Fibroblast of peridontal ligament (primary cell): ENCODE measurements at regions not wholly inside any gene's neighbourhood (a gene's known extent, or its start where the extent isn't known, plus 50 kb on each side); places are given as distances from the start of the nearest gene placed in this dataset.
A peak's percentile ranks its signal among the peaks of the same experiment; 100 is the strongest.
"Not testable (repeated sequence)": the region's sequence is repeated elsewhere in the genome, so short reads cannot be mapped to it uniquely, and the experiment has no call there.

ENCODE experiments used
- DNase-seq: peaks from one replicate; pipeline ENCODE4 v3.0.0-alpha.2; 2010; ENCODE audit errors: extremely low read depth

- DNase-seq: not testable (repeated sequence)
Observed at GRCh38 chr5:17034992-17035391, 98.9 kb upstream of the MYO10 start.

GRCh38 chr5:17037751-17038150 is 101.7 kb upstream of the MYO10 start:
- DNase-seq: no peak

GRCh38 chr5:17039170-17039569 is 103.1 kb upstream of the MYO10 start:
- DNase-seq: no peak

GRCh38 chr5:17042041-17042440 is 106.0 kb upstream of the MYO10 start:
- DNase-seq: no peak

GRCh38 chr5:17046320-17046719 is 110.2 kb upstream of the MYO10 start:
- DNase-seq: no peak

- DNase-seq: no peak
Observed at GRCh38 chr5:17050236-17050635, 114.1 kb upstream of the MYO10 start.

- DNase-seq: no peak
Observed at GRCh38 chr5:17054911-17055310, 118.8 kb upstream of the MYO10 start.

GRCh38 chr5:17056141-17056631 is 120.1 kb upstream of the MYO10 start:
- DNase-seq: peak; percentile 19

GRCh38 chr5:17058438-17058837 is 122.3 kb upstream of the MYO10 start:
- no peak for DNase-seq

- no peak for DNase-seq
Observed at GRCh38 chr5:17061973-17062470, 125.9 kb upstream of the MYO10 start.

GRCh38 chr5:17062741-17063140 is 126.7 kb upstream of the MYO10 start:
- DNase-seq: not testable (repeated sequence)

GRCh38 chr5:17064241-17064640 is 128.2 kb upstream of the MYO10 start:
- DNase-seq: no peak

GRCh38 chr5:17065458-17065857 is 129.4 kb upstream of the MYO10 start:
- DNase-seq: no peak

- DNase-seq: not testable (repeated sequence)
Observed at GRCh38 chr5:17066026-17066425, 129.9 kb upstream of the MYO10 start.

- no peak for DNase-seq
Observed at GRCh38 chr5:17067657-17068392, 131.7 kb upstream of the MYO10 start.

GRCh38 chr5:17069995-17070511 is 134.0 kb upstream of the MYO10 start:
- DNase-seq: no peak

- no peak for DNase-seq
Observed at GRCh38 chr5:17070647-17071046, 134.6 kb upstream of the MYO10 start.

GRCh38 chr5:17075236-17075635 is 139.1 kb upstream of the MYO10 start:
- no peak for DNase-seq

- no peak for DNase-seq
Observed at GRCh38 chr5:17076272-17076671, 140.2 kb upstream of the MYO10 start.

GRCh38 chr5:17077440-17078233 is 139.8 kb upstream of the BASP1 start:
- no peak for DNase-seq

- DNase-seq: no peak
Observed at GRCh38 chr5:17079562-17079961, 137.9 kb upstream of the BASP1 start.

GRCh38 chr5:17080361-17080760 is 137.1 kb upstream of the BASP1 start:
- DNase-seq: no peak

- peak; percentile 46 for DNase-seq
Observed at GRCh38 chr5:17081142-17081541, 136.3 kb upstream of the BASP1 start.
